AG10803 (cell line): ENCODE measurements at regions not wholly inside any gene's neighbourhood (a gene's known extent, or its start where the extent isn't known, plus 50 kb on each side); places are given as distances from the start of the nearest gene placed in this dataset.

ENCODE experiments used
- DNase-seq: peaks from one replicate; pipeline ENCODE4 v3.0.0; 2010; ENCODE audit warnings: low read depth
- H3K4me3 ChIP-seq: 2 replicates; pipeline ENCODE4 v1.5.1; 2011; ENCODE audit warnings: mild to moderate bottlenecking, low read length, control low read depth
- TF ChIP-seq, protein P1 (sequence below): conservative IDR thresholded peaks from 2 replicates; pipeline ENCODE4 v1.5.1; 2011; ENCODE audit warnings: mild to moderate bottlenecking, low read length, control low read depth, inconsistent platforms

DNA sequence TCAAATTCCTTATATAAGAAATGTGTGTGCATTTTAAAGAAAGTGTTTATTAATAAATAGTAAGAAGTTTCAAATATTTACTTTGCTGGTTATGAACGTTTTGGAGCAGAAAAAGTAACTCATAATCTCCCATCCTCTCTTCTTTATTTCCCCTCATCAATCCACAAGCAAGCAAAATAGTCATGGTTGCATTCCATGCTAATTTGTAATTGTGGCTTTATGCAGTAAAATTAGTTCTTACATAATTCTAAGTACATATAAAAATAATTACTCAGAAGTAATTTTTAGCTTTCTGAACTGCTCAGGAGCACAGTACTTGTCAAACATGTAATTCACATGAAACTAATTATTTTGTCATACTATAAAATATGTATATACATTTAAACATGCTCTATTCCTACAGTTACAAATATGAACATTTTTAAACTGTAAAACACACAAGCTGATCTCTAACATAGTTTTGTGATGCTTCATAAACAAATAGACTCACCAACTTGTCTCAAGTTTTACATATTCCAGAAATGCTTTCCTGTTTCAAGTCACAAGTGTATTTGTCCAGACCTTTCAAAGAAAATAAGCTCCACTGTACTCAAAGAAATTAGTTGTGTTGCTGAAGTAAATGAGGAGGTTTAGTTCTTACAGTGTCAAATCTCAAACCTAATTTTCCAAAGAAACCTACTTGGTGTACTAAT, 218.9 kb downstream of the PABPC4L start:
- DNase-seq: no peak
- no peak overlapping the region for H3K4me3 ChIP-seq
- TF ChIP-seq, protein P1, sequence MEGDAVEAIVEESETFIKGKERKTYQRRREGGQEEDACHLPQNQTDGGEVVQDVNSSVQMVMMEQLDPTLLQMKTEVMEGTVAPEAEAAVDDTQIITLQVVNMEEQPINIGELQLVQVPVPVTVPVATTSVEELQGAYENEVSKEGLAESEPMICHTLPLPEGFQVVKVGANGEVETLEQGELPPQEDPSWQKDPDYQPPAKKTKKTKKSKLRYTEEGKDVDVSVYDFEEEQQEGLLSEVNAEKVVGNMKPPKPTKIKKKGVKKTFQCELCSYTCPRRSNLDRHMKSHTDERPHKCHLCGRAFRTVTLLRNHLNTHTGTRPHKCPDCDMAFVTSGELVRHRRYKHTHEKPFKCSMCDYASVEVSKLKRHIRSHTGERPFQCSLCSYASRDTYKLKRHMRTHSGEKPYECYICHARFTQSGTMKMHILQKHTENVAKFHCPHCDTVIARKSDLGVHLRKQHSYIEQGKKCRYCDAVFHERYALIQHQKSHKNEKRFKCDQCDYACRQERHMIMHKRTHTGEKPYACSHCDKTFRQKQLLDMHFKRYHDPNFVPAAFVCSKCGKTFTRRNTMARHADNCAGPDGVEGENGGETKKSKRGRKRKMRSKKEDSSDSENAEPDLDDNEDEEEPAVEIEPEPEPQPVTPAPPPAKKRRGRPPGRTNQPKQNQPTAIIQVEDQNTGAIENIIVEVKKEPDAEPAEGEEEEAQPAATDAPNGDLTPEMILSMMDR: no peak

DNA sequence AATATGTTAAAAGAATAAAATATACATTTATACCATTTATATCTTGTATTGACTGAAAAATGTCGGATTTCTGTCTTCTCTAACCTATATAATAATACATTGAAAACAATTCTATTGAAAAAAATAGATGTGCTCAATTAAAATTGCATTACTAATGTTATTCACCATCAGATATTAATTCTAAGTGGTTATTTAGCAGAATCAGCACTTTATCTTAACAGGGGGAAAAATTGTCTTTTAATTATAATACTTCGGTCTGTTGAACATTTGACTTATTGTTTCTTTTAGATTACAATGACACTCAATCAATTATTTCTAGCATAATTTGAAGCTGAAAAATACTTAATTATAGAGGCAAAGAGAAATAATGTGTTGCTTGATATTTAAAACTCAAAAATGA, 220.3 kb downstream of the PABPC4L start:
- no peak overlapping the region for H3K4me3 ChIP-seq
- no peak for DNase-seq
- TF ChIP-seq, protein P1: no peak

DNA sequence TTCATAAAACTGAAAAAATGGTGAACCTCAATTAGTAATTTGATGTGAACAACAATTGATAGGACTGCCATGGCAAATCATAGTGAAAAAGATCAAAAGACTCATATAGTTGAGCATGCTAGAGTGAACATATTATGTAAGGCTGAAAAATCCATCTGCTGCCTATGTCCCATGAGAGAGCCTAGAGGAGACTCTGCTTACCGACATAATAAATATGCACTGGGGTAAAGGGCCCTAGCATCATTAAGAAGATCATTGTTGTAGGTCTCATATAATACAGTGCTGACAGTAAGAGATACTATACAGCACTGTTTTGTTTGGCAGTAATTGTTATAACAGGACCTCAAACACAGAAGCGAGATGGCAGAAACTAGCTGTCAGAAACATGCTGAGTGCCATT, 229.0 kb downstream of the PABPC4L start:
- TF ChIP-seq, protein P1: no peak
- no peak for DNase-seq

DNA sequence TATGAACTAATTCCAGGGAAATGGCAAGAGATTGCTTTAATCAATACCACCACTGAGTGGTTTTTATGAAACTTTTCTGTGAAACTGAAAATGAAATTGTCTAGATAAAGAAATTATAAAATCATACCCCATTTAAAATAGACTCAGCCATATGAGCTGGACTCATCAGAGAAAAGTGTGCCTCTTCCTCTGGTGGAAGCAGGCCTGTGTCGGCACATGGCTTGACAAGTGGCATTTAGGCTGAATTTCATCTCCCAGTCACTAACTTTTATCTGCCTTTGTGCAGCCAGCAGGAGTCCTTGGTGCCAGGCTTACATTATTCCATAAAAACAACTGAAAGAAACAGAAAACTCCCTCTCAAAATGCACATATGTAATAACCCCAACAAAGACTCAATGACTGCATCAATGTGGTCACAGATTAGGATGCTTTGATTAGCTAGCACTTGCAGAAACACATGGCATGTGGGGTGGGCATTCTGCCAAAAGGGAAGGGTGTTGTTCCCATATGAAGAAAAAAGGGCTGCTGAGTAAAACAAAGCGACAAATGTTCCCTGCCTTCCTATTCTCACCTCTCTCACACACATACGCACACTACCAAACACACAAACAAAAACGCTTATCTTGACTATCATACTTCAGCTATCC, 232.3 kb downstream of the PABPC4L start:
- TF ChIP-seq, protein P1: no peak
- peak; percentile 1 for DNase-seq
- no peak overlapping the region for H3K4me3 ChIP-seq

More for the DNA sequence above, 229.0 kb downstream of the PABPC4L start:
- H3K4me3 ChIP-seq: no peak overlapping the region

DNA sequence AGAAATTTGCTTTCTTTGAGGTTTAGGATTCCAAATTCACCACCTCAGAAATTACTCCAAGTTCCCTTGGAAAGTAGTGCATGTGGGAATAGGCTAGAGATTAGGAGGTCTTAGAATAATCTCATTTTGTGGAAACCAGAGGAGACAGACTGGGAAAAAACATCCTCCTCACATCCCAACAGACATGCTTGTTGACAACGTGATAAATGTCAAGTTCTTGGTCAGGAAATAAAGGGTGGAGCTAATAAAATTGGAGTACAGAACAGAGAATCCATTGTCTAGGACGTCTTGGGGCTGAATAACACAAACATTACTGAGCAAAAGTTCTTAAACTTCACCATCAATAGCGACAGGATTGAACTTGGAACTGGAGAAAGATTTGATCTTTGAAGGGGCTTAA, 233.4 kb downstream of the PABPC4L start:
- no peak overlapping the region for H3K4me3 ChIP-seq
- no peak for DNase-seq
- TF ChIP-seq, protein P1: no peak

DNA sequence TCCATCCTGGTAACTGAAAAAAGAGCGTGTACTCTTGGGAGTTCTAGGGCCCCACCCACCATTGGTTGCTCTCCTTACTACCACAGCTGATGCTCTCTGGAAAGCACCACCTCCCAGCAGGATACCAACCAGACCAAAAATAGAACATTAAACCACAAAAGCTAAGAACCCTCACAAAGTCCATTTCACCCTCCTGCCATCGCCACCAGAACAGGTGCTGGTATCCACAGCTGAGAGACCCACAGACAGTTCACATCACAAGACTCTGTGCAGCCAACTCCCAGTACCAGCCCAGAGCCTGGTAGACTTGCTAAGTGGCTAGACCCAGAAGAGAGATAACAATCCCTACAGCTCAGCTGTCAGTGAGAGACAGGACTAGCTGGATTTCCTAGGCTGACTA, 240.6 kb downstream of the PABPC4L start:
- TF ChIP-seq, protein P1: no peak

DNA sequence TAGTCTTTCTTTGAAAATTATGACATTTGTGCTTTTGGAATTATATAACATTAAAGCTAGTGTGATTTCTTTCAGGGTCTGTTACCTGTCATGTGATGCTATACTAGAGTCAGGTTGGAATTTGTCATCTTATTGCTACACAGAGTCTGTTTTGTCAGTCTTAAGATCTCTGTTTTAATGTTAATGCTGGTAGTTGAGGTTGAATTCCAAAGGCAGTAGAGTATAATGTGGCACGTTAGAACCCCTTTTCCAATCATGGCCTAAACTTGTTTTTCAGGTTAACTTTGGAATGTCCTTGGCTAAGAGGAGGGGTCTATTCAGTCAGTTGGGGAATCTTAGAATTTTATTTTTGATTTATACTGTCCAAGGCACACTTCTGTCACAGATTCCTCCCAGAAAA, 258.5 kb downstream of the PABPC4L start:
- no peak overlapping the region for H3K4me3 ChIP-seq
- TF ChIP-seq, protein P1: no peak
- DNase-seq: no peak

More for the DNA sequence above, 240.6 kb downstream of the PABPC4L start:
- no peak overlapping the region for H3K4me3 ChIP-seq
- no peak for DNase-seq
